OCI-LY3 (cell line): ENCODE measurements at regions not wholly inside any gene's neighbourhood (a gene's known extent, or its start where the extent isn't known, plus 50 kb on each side); places are given as distances from the start of the nearest gene placed in this dataset.

Source experiments
- CTCF ChIP-seq: fragments of 200-600, 300-600 bp; sonication (generic); IDR thresholded peaks from 2 replicates; pipeline ENCODE4 v1.5.1; 2014; ENCODE audit warnings: antibody characterized with exemption, low read length, low read depth
- EZH2phosphoT487 ChIP-seq: fragments of 200-600 bp; shearing (Covaris generic); IDR thresholded peaks from 2 replicates; pipeline ENCODE4 v1.6.1; 2018; ENCODE audit warnings: antibody characterized with exemption, mixed run types, low read depth

- TF ChIP-seq CTCF (no peak), EZH2phosphoT487 (no peak)
Observed at GRCh38 chr2:16201848-16202247, 261.5 kb downstream of the MYCN start.
